ENCODE measurements at regions not wholly inside any gene's neighbourhood (a gene's known extent, or its start where the extent isn't known, plus 50 kb on each side); places are given as distances from the start of the nearest gene placed in this dataset.
"Not testable (repeated sequence)": the region's sequence is repeated elsewhere in the genome, so short reads cannot be mapped to it uniquely, and the experiment has no call there.

DNA sequence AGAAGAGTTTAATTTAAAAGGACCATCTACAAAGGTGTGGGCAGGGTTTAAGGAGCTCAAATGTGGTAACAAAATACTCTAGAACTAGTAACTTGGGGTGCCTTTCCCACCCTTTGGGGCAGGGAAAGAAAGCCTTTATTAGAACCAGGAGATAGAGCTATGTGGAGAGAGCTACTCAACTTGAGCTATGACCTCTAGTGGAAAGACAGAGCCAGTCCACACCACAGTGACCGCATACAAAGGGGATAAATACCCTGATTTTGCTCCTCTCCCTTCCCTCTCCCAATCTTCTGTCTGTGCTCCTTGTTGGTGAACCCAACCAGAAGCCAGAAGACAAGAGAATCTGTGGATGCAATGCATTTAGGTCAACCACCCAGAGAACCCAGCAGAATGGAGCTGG lies 54.4 kb upstream of the JAK1 start:
- no peak for DNase-seq

DNA sequence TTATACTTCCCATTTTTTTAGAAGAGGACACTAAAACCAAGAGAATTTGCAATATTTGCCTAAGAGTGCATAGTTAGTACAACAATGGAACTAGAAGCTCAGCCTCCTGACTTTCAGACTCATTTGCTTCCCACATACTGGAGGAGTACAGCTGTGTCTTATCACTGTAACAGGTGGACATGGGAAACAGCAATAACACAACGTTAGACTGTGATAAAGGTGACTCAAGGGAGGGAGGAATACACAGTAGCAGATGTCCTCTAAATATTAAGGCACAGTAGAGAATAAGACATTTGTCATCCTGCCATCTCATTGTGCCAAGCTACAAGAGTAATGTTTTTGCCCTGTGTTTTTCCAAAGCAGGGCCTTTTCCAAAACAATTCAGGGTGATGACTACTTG lies 55.4 kb upstream of the JAK1 start:
- no peak for DNase-seq

DNA sequence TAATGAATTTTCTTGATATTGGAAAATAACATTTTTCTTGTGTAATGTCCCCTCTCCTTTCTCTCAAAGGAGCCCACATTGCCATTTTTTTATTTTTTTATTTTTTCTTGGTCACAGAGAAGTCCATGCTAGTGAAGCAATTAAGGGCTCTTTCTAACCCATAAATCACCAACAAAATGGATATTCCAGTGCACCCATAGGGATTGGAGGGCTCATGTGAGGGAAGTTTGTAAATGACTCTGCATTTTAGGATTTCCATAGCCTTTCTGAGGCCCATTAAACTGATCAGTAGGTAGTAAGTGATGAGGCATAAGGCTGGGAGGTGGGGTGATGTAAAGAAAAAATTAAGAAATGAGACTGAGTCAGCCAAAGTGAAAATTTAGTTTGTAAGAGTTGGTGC lies 55.9 kb upstream of the JAK1 start:
- DNase-seq, result no peak

DNA sequence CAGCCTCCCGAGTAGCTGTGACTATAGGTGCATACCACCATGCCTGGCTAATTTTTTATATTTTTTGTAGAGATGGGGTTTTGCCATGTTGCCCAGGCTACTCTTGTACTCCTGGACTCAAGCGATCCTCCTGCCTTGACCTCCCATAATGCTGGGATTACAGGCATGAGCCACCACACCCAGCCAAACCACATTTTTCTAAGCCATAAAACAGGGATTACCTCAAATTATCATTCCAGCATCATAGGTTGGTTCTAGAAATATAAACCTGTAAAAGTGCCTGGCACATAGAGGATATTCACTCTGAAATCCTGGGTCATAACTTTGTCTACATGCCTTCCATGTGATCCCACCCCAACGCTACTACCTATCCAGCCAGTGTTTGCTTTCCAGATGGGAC lies 59.4 kb upstream of the JAK1 start:
- DNase-seq, result no peak

DNA sequence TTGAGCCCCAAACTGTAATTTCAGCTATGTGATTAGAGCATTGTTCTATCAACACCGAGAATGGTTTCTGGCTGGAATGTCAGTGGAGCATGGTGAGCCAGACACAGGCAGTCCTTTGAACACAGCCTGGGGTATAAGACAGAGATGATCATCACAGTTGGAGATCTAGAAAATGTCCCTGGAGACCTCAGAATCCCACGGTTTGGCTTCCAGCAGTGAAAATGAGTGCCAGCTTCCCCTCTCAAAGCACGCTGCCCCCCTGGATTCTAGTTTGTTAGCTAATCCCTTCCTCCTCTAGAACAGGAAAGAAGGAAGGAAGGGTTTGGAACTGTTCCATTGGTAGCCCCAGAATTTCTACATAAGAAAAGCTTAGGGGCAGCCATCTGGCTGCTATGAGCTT lies 59.9 kb upstream of the JAK1 start:
- no peak for DNase-seq

DNA sequence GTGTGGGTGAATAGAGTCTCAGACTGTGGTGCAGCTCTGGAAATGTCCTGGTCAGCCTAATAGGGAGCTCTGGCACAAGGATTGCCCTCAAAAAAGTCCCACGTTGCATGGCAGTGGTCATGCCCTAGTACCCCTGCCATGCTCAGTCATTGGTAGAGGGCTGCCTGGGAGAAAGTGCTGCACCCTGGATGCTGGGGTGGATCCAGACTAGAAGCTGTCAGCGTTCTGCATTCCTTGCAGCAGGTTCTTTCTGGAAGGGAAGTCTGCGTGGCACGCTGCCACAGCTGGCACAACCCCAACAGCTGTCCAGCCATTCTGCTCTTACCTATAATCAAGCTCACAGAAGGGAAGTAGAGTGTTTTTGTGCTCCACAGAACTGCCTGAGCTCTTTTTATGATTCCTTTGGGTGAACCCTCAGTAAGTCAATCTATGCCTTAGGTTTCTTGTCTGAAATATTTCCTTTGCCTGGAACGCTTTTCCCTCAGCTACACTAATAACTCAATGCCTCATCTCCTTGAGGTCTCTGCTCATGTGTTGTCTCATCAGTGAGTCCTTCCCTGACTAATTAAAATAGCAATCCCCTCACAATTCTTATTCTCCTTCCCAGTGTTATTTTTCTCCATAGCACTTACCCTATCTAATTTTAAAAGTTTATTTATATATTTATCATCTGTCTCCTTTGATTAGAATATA lies 61.5 kb upstream of the JAK1 start:
- no peak for DNase-seq

DNA sequence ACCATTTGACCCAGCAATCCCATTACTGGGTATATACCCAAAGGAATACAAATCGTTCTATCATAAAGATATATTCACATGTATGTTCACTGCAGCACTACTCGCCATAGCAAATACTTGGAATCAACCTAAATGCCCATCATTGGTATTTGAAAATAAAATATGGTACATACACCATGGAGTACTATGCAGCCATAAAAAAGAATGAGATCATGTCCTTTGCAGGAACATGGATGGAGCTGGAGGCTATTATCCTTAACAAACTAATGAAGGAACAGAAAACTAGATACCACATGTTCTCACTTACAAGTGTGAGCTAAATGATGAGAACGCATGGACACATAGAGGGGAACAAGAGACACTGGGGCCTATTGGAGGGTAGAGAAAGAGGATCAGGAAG lies 63.1 kb upstream of the JAK1 start:
- not testable (repeated sequence) for DNase-seq

DNA sequence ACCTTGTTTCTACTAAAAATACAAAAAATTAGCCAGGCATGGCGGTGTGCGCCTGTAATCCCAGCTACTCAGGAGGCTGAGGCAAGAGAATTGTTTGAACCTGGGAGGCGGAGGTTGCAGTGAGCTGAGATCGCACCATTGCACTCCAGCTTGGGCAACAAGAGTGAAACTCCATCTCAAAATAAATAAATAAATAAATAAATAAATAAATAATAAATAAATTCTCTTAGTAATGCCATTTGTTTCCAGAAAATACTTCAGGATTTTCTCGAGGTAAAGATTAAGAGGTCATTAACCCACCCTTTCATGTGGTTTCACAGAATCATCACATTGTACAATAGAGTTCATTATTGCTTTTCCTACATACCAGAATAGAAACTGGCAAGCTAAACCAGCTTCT lies 68.5 kb upstream of the JAK1 start:
- DNase-seq, result not testable (repeated sequence)

DNA sequence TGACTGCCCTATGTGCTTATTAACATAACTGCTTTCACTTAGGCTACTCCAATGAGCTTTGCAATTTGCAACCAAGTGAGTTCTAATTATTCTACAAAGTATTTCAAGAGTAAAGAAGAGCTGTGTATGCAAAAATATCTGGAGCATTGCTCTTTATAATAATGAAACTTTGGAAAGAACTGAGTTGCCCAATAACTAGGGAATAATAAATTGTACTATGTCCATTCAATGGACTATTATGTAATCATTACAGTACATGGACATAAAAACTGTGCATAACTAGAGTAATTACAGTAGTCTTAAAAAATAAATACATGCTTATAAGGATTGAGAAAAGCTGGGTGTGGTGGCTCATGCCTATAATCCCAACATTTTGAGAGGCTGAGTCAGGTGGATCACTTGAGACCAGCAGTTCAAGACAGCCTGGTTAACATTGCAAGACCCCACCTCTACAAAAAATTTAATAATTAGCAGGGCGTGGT lies 70.3 kb upstream of the JAK1 start:
- DNase-seq, result no peak

DNA sequence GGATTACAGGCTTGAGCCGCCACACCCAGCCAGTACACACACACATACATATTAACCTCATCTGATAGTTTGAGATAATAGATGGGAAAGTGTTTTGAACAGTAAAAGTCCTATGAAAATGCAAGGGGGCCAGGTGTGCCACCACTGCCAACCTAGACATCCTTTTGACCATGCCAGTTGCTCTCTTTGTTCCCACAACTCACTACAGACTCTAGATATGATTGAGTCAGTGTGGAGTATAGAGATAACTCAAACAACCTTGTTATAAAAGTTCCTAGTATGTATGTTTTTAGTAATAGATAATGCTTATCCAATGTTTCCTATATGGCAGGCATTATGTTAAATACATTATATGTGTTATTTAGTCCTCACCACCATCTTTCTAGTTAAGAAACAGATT lies 72.7 kb upstream of the JAK1 start:
- DNase-seq, result no peak

DNA sequence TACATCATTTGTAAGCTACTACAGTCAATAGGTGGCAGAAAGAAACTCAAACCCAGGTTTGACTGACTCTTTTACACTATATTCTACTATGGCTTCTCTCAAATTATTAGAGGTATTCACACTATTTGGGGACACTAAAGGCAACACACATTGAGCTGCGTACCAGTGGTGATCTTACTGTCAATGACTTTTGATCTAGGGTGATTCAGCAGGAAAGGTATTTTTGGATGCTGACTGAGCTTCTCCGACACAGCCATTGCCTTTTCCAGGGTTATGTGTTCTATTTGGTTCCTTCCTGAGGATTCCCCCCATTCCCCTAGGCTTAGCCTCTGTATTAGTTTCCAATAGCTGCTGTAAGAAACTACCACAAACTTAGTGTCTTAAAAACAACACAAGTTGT lies 73.2 kb upstream of the JAK1 start:
- no peak for DNase-seq

DNA sequence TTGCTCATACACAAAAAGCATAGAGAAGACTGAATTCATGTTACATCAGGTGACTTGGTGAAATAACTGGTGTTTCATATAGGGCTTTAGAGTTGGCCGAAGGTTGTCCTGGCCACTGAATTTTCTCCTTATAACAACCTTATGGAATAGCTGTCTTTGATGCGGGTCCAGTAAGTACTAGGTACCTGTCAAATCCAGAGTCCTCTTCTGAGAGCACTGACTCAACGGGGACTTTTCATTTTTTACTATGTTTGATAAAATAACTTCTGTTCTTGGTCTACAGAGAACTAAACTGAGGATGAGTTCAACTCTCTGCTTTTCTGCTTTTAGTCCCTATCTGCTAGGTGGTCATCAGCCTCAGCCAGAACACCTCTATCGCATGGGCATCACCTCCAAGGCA lies 76.1 kb upstream of the JAK1 start:
- no peak for DNase-seq

DNA sequence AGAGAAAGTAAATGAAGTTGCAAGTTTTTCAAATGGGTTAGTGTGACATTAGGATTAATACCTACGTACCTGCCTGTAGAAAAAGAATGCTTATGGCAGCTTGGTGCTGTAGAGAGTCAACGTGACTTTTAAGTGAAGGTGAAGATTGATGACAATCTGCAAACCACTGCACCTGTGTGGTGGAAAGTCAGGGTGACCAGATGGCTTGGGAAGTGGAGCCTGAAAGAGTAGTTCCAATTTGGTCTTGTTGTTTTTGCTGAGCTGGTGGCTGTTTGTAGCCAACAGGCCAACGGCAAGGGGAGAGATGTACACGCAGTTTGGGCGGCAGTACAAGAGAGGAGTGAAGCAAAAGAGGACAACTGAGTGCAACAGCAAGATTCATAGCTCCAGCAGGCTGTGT lies 78.1 kb upstream of the JAK1 start:
- DNase-seq, result no peak

DNA sequence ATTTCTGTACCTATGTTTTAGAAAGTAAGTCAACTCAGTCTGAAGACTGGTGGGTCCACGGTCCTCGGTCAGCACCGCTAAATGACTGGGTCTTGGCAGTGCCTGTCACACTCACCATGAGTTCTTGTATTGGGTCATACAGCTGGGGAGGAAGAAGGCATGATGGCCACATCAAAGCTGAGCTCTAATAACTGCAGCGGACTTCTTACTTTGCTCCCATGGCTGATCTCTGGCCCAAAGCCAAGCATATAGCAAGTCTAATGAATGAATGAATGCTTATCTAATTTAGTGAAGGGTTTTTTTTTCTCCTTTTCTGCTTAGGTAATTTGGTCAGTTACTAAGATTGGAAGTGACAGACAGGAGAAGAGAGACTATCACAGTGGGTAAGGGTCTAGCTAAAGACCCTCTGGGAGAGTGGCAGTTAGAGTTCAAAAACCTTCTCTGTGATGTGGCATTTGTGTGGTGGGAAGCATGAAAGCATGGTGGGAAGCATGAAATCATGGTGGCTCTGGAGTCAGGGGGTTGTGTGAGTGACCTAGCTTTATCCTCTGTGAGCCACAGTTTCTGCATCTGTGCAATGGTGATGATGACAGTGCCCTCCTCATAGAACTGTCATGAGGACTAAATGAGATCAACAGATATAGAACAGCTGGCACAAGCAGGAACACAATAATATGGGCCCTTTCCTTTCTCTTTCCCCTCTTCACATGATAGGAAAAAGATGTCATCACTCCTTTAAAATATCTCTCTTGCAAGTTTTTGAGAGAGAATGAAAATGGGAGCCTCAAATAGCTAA lies 78.9 kb upstream of the JAK1 start:
- no peak for DNase-seq

DNA sequence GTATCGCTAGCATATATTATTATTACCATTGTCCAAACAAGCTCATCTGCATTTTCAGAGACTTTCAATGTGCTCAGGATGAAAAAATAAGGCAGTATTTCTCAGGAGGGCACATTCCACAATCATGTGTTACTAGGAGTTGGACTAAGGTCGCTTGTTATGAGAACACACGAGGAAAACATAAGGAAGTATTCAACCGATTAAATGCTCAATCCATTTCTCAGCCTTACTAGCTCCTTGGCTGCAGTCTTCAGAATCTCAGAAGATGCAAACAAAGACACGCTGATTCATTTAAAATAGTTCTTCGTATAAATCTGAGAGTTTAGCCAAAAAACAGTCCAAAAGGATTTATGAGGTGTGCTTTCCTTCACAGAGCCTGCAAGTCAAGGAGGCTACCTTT lies 82.0 kb upstream of the JAK1 start:
- no peak for DNase-seq

DNA sequence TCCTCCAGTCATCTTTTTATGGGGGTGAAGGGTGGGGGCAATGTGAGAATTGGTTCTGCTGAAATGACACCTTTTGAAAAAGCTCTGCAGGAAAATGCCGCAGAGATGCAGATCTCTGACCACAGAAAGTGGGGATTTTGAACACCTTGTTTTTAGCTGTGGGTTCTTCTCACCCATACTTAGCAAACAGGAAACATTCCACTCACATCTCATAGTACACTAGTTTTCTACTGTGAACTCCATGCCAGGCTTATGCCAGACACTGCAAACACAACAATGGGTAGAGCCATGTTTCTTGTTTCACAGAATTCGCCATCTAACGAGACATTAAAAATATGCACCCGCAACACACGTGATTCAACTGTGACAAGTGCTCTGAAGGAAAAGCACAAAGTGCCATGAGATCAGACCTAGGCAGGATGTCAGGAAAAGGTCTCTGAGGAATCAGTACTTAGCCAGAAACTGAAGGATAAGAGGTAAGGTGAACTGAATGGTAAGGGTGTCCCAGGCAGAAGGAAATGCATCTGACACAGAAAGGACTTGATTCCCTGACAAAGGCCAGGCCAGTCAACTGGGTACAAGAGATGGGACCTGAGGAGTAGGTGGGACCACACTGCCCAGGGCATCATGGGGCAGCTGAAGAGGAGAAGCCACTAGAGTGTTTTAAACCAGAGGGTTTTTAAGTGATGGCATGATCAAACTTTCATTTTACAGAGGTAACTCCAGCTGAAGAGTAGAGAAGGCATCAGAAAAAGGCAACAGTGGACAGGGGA lies 83.8 kb upstream of the JAK1 start:
- DNase-seq, result no peak

DNA sequence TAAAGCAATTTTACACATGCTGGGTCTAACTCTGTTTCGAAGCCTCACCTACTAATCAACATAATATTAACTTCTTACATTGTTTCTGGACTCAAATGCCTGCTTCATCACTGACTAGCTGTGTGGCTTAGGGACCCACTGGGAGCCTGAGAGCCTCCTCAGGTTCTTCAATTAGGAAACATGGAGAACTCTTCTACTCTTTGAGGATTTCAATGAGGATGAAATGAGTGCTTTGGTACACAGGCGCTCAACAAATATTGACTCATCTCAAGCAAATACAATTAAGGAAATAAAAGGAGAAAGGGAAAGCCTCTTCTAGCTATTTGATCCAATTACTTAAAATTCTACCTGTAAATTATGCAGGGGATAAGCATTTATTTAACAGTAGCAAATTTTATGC lies 84.4 kb upstream of the JAK1 start:
- DNase-seq, result no peak

DNA sequence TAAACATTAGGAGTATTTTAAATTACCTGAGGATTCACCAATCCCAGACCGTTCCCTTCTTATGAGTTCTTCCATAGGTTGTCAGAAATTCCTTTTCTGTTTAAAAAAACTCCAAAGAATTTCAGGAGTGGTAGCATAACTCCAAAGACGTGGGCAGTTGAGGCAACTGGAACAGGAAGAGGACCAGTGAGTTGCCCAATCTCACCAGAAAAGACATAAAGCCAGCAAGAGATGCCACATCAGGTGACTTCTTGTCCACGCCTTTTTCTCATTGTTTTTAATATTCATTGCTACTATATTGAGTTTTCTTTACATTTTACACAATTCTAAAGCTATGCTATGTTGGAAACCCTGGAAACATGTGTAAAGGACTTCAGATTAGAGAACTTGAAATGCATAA lies 88.1 kb upstream of the JAK1 start:
- no peak for DNase-seq

DNA sequence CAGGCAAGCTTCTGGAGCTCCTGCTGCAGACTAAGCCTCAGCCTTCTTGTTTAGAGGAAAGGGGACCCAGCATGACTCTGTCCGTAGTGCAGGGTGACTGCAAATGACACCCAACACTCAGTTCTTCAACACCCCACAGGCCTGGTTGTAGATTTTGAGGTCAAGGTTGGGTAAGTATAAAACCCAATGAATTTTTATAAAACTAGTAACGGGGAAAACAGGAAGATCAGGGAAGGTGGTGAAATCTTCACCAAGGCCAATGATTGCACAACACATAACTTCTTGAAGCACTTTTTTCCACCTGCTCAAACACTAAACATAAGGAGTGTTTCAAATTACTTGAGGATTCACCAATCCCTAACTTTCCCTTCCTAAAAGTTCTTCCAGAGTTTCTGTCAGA lies 89.4 kb upstream of the JAK1 start:
- DNase-seq, result no peak

DNA sequence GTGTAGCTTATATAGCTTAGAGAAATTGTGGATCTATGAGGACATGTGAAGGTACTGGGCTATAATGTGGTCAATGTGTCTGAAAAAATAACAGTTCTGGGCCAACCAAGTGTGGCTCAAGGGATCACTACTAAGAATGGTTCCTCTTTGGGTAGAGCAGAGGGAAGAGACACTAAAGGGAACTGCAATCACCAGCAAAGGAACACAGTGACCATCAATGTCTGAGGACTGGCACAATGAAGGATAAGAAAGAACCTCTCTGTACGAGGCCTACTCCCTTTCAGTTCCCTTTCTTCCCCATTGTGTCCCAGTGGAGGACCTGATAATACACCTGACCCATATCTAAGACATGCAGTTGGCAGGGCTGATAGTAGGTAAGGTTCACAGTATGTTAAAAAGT lies 89.9 kb upstream of the JAK1 start:
- DNase-seq, result no peak

DNA sequence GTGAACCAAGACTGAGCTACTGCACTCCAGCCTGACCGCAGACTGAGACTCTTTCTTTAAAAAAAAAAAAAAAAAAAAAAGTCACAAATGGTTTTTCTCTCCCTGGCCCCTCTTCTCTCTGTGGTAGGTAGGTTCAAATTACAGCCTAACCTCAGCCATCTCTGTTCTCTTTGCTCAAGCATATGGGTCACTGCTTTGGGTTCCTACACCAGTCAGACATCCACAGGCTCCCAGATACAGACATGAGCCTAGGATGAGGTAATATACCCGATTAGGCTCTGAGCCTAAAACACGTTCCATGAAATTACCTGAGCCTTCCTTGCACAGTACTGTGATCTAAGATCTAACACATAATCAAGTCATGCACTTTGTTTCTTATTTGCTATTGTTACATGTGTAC lies 90.5 kb upstream of the JAK1 start:
- no peak for DNase-seq

DNA sequence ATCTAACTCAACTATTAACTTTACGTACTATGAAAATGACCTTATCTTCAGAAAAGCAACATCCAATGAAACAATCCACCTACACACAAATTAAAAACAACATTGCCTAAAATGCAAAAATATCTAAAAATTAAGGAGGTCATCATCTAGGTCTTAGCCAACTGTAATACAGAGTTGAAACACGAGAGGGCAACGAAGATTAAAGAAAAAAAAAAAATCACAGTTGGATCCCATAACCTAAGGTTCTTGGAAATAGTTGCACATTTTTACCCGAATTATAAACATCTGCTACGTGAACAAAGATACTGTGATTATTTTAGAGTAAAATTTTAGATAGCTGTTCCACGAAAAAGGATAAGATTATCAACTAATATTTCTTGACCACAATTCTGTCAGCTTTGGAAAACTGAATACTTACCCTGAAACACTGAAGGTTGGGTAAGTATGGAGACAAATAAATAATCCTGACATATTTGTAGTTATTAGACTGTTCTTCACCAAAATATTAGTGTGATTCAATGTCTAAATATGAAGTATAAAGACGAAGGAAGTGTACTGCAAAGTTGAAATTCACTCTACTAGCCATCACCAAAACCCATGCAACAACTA lies 88.0 kb upstream of the AK4 start:
- no peak for DNase-seq

DNA sequence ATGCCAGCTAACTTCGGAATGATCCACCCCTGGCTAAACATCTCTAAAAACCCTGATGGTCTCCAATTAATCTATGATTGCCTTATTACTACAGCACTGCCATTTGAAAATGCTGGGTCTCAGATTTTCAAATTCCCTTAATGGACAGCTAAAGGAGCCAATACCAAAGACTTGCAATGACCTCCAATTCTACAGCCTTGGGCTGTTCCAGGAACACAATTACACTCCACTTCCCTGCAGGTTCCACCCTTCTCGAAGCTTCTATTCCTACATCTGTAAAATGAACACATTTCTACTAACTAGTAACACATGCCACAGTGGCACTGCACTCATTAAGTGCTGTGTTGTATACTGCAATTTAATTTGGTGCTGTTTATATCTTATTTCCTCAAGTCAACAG lies 85.7 kb upstream of the AK4 start:
- no peak for DNase-seq

DNA sequence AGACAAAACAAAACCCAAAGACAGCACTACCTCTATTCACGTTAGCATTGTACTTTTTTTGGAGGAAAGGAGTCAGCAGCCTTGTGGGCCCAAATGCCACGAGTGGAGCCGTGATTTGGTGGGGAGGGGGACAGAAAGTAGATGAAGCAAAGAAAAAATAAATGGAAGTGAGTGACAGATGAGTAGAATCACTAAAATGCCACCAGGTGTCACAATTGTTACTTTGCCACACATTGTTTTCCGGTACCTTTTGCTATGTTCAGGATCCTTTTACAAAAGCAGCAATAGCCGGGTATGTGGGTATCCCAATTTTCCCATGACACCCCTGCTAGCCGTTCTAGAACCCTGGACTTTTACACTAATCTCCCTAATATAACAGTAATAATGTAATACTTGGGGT lies 85.0 kb upstream of the AK4 start:
- DNase-seq, result no peak
